ENCODE measurements at regions not wholly inside any gene's neighbourhood (a gene's known extent, or its start where the extent isn't known, plus 50 kb on each side); places are given as distances from the start of the nearest gene placed in this dataset.
A peak's percentile ranks its signal among the peaks of the same experiment; 100 is the strongest.
"Not testable (repeated sequence)": the region's sequence is repeated elsewhere in the genome, so short reads cannot be mapped to it uniquely, and the experiment has no call there.

DNA sequence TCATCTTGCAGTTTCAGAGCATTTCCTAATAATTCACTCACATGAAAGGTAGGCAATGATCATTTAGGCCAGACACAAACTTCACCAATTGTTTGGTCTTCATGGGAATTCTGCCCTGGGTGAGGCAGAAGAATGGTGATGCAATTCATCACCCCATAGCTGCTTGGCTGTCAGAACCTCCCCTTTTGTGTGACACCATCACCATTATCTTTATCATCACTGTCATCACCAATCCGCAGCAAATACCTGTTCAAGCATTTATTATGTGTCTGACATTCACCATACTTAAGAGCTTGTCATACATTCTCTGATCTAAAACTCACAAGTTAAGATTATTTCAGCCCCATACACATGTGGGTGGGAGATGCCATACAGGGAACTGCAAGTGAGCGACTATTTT is 799.5 kb upstream of the LRRN3 start:
- no peak for DNase-seq (ENCODE audit: low spot score)

DNA sequence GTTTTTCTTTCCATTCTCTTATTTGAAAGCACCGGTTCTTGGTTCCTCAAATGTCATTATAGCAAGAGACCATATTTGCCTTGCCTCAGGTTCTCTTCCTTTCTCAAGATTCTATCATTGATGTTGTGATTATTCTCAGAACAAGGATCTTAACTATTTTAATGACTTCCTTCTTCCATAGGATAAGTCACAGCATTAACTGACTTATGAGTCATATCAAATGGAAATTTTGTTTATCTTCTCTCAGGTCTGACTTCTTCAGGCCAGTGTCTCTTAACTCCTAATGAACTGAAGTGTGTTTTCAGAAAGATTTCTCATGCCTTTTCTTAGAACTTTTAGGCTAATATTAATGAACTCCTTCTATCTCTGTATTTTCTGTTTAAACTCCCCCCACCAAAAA is 794.6 kb upstream of the LRRN3 start:
- DNase-seq (ENCODE audit: low spot score): no peak

DNA sequence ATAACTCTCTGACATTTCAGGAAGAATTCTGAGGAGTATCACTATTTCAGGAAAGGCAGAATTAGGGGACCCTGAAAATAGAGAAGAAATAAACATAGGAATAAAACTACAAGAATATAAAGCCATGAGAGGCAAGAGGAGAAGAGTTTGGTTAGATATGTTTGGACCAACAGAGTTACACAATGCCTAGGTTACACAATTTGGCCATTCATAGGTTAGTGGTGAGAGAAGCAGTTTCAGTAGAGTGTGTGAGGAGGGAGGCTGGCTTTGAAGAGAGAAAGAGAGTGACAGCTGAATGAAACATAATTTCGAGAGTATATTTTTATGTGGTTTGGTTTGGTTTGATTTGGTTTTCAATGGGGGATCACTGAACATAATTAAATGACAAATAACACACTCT is 783.2 kb upstream of the LRRN3 start:
- DNase-seq (ENCODE audit: low spot score): no peak

DNA sequence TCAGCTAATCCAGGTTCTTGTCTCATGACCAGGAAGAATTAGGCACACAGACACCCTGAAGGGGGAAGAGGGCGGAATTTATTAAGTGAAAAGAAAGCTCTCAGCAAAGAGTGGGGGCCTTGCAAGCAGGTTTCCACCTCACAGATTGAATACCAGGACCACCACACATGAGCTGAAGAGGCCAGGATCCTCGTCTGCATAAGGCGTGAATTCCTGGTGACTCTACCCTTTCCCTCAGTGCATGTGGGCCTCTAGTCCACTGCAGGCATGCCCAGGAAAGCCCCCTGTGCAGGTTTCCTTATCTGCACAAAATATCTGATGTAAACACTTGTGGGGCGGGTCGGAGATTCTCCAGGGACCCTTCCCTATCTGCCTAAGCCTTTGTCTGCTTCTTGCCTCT is 782.1 kb upstream of the LRRN3 start:
- no peak for DNase-seq (ENCODE audit: low spot score)

DNA sequence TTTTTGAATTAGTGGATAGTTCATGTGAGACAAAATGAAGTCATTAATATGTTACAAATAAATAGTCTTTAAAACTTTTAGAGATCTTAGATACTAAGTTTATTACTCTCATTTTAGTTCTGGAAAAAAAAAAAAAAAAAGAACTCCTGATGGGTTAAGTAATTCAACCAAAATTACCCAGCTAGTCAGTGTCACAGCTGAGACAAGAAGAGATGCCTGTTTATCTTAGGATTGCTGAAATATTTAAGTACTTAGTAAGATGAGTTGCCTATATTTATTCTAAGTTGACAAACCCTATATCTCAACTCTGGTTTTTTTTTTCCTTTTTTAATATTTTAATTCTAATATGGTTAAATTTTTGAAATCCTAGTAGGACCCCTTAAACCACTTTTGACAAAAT is 781.0 kb upstream of the LRRN3 start:
- no peak for DNase-seq (ENCODE audit: low spot score)

DNA sequence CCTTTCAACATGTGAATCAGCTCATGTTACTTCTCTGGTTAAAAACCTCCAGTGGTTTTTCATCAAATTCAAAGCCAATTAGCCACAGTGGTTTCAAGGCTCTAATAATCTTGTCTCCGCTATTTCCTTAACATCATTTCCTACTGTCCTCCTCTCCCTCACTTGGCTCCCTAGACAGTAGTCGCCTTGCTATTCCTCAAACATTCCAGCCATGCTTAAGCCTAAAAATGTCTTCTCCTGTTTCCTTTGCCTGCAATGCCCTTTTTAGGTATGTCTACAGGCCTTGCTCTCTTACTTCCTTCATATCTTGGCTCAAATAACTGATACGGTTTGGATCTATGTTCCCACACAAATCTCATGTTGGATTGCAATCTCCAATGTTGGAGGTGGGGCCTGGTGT is 779.4 kb upstream of the LRRN3 start:
- DNase-seq (ENCODE audit: low spot score): no peak

DNA sequence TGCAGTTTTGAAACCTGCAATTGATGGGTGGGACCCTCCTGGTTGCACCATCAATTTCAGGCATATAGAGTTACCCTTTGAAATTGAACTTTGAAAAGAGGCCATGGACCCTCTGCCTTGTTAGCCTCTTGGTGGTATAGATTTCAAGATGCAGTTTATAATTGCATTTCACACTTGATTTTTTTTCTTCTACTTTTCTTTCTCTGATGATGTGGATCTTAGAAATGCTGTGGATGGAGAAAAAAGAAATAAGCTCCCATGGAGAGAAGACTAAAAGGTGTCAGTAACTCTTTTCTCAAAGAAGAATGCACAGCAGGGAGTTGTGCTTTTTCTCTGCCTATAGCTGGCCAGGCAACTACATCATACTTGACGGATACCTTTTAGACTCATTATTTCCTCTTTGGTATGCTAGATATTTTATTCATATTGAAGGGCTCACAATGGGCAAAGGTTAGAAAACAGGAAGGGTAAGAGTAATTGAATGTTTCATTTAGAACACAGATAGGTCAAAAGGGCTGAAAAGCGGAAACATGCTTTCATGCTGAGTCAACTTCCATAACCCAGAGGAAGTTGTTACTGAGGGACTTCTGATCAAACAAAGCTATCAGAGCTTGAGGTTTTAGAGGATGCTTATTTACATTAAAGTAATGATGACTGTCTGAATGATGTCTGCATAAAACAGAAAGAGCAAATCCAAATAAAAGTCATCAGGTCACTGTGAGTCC is 773.2 kb upstream of the LRRN3 start:
- peak; percentile 79 for DNase-seq (ENCODE audit: low spot score)

DNA sequence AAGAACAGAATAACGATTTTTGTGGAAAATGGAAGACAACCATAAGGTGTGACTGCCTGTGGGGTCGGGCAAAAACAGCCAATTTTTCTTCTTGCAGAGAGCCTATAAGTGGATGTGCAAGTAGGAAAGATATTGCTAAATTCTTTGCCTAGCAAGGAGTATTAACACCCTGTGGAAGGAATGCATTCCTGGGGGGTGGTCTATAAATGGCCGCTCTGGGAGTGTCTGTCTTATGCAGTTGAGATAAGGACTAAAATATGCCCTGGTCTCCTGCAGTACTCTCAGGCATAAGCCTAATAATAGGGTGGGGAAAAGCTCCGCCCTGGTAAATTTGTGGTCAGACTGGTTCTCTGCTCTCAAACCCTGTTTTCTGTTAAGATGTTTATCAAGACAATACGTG is 770.6 kb upstream of the LRRN3 start:
- not testable (repeated sequence) for DNase-seq (ENCODE audit: low spot score)

DNA sequence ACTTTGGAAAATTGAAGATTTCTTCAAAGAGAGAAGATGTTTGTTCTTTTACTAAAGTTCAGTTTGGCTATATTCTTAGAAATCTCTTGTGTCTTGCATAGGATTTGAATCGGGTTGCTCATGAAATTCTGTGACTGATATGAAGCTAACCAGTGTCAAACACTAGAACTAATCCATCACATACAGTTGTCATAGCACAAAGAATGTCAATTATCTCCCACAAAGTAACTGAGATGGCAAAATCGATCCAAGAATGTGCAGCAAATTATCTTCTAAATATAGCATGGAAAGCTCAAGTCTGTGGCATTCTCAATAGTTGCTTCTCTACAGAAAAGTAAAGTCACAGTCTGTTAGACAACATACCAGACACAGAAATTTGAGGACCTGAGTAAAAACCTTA is 768.1 kb upstream of the LRRN3 start:
- DNase-seq (ENCODE audit: low spot score): no peak

DNA sequence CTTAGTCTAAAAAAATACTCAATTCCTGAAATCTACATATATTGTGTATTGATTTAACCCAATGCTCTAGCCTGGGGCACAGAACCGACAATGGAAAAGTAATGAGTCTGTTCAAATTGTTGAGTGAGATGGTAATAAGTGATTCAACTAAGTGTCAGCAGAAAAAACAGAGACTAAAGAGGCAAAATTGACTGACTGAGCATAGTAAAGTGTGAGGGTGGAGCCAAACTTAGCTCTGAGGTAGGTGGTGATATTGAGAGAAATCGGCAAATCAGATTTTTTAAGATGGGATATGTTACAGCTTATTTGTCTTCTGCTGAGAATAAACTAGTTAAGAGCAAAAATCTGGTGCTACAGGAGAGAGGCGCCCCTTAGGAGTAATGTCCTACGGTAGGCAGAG is 764.0 kb upstream of the LRRN3 start:
- DNase-seq (ENCODE audit: low spot score): no peak

DNA sequence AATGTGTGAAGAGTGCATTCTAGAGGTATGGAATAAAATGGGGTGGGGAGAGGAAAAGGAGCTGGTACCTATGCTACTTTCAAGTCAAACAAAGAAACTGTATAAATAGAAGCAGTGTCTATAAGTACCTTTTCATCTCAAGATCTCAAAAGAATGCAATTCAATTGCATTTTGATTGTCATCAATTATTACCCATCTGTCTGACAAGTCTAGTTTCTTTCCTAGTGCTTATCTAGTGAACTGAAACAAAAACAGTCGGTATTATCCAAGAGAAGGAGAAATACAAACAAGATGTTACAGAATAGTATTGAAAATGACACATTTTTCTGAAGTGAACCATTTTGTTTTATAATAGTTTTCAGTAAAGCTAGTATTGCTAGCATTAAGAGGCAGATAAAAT is 754.5 kb upstream of the LRRN3 start:
- DNase-seq (ENCODE audit: low spot score): no peak

DNA sequence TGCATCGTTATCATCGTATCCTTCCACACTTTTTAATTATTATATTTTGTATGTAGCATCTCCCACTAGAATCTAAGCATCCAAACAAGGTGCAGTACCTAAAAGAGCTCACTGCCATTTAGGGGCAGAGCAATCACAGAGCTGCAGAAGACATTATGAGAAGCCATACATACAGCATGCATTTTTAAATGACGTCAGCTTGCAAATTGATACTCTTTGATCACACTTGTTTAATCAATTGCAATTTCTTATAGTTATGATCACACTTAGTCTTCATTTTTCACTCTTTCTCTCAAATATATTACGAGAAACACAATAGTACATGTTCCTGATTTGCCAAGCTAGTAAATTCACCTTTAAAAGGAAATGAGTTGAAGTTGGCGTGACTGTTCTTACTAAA is 753.3 kb upstream of the LRRN3 start:
- no peak for DNase-seq (ENCODE audit: low spot score)

DNA sequence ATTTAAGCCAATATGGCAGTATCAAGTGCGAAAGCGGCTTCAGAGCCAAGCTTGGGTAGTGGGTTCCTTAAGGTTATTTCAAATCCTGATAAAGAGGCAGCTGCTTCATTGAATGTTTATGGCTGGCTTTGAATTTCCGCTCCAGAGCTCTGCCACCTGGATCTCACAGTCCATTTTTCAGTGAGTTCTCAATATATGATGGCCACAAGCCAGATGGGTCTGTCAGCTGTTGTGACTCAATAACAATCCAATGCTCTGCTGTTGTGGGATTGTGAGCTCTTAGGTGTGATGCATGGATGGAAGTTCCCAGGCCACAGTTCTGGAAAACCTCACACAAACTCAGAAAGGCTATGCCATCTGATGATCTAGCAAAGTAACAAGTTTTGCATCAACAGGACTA is 743.8 kb upstream of the LRRN3 start:
- no peak for DNase-seq (ENCODE audit: low spot score)

DNA sequence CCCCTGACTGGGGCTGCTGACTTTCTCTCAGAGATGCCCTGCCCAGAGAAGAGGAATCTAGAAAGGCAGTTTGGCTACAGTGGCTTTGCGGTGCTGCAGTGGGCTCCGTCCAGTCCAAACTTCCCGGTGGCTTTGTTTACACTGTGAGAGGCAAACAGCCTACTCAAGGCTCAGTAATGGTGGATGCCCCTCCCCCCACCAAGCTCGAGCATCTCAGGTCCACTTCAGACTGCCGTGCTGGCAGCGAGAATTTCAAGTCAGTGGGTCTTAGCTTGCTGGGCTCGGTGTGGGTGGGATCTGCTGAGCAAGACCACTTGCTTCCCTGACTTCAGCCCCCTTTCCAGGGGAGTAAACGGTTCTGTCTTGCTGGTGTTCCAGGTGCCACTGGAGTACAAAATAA is 734.5 kb upstream of the LRRN3 start:
- no peak for DNase-seq (ENCODE audit: low spot score)

DNA sequence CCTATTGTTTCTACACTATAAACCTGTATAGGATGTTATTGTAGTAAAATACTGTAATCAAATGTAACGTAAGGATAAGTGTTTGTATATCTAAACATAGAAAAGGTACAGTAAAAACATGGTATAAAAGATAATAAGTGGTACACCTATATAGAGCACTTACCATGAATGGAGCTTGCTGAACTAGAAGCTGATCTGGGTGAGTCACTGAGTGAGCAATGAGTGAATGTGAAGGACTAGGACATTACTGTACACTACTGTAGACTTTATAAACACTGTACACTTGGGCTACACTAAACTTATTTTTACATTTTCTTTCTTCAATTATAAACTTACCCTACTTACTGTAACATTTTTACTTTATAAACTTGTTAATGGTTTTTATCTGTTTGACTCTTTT is 732.9 kb upstream of the LRRN3 start:
- no peak for DNase-seq (ENCODE audit: low spot score)

DNA sequence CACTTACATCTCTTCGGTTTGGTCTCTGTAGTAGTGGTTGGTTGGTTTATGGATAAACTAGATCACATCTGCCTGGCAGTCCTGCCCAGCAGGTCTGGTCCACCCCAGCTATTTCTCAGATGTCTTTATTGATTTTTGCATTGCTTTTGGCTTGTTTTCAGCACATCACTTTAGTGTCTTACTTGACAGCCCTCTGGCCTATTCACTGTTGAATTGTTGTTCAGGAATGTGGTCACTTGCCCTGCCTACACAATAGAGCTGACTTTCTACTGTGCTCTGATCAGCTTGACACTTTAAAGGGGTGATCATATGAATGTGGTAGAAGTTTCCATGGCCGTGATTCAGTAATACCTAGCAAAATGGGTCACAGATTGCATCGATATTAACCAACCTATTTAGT is 719.2 kb upstream of the LRRN3 start:
- no peak for DNase-seq (ENCODE audit: low spot score)

DNA sequence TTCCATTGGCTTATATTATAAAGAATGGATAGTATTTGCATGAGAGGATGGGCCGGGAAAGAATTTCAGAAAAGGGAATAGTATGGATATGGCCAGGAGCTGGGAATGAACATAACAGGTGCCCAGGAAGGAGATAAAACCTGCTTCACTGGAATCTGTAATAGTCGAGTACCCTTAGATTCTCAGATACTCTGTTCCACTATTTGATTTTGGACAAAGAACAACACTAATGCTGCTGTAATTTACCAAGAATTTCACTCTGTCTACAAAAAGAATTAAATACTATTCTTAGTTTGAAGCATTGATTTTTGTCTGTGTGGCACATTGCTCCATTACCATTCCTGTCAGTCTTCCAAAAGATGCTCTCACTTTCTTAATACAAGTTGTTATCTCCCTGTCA is 718.2 kb upstream of the LRRN3 start:
- no peak for DNase-seq (ENCODE audit: low spot score)

DNA sequence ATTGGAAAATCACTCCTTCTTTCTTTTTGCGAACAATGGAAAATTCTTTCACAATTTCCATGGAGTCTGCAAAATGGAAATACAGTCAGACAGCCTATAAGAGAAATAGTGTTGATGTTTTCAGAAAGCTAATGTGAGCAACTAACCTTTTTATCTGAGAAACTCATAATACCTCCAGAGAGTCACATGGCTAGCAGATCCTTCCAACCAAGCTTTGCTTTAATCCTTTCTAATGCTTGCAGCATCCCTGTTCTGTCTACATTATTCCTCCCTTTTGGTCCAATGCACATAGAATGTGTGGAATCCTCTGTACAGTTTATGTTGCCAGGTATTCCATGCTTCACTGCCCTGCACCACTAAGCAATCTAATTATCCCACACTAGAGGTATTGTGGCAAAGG is 717.5 kb upstream of the LRRN3 start:
- DNase-seq (ENCODE audit: low spot score): no peak

DNA sequence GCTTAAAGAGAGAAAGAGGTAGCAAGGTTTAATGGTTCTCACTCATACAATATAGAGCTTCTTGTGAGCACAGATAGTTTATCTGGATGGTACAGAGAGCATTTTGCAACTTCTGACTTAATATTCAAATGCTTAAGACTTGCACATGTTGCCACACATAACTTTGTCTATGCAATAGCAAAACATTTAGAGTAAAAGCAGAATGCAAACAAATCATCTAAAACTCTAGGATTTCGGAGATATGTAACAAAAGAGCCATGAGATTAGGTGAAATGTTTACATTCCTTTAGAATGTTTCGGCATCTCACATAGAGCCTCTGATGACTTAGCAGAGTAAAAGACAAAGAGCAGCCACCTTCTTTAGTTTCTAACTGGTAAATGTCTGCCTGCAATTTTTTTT is 717.1 kb upstream of the LRRN3 start:
- no peak for DNase-seq (ENCODE audit: low spot score)

DNA sequence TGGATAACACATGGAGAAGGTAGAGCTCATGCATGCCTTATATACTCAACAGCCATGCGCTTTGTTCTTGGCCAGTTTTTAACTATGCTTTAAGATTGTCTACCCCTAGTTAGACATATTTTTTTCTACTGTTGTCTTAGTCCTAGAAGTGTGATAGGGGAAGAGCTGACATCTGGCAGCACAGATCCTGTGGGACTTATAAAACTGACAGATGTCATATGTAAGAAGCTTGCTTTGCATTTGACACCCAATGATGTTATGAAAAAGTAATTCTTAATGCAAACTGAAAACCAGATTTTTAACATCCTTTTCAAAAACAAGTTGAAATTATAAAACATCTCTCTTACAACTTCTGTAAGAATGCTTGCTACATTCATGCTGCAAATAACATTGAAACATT is 715.9 kb upstream of the LRRN3 start:
- DNase-seq (ENCODE audit: low spot score): no peak

DNA sequence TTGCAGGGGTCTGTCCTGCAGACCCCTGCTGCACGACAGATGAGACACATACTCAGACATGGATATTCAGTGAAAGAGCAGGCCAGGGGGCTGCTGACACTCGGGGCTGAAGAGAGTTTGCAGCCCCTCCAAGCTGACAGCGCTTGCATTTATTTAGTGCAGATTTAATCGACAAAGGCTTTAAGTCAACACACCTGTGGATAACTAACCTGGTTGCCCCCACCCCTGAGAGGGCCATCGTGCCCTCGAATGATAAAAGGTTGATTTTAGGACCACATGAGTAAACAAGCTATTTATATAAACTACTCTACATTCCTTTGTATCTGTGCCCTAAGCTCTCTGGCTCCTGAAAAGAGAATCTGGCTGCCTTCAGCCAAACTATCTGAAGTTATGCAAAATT is 708.2 kb upstream of the LRRN3 start:
- no peak for DNase-seq (ENCODE audit: low spot score)

DNA sequence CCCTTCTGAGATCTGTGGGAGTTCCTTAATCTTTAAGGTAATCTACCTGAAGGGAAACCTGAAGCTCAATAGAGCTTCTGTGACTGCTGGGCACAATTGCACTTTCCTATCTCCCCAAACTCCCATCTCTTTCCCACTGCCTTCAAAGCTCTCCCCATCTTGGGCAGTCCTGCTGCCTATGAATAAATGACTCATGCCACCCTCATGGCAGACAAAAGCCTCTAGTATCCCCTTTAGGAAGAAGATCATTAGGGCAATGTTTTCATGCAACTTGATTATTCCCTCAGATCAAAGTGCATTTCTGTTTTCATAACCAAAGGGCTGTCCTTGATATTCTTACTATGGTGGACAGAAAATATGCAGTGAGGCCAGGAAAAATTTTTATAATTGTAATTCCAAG is 704.9 kb upstream of the LRRN3 start:
- peak; percentile 69 for DNase-seq (ENCODE audit: low spot score)

DNA sequence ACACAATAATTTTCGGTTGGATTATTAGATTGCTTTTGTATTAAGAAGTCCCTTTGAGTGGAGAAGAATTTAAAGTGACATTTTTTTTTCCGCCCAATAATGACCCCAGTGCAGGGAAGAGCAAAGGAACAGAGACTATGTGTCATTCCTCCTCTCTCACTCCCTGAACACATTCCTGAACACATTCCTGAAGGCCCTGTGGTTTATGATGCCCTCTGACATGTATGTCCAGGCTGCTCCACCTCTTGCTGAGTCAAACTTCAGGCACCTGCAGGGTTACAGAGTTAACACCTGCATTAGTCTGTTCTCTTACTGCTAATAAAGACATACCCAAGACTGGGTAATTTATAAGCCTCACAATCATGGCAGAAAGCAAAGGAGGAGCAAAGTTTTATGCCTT is 704.0 kb upstream of the LRRN3 start:
- peak; percentile 97 for DNase-seq (ENCODE audit: low spot score)

DNA sequence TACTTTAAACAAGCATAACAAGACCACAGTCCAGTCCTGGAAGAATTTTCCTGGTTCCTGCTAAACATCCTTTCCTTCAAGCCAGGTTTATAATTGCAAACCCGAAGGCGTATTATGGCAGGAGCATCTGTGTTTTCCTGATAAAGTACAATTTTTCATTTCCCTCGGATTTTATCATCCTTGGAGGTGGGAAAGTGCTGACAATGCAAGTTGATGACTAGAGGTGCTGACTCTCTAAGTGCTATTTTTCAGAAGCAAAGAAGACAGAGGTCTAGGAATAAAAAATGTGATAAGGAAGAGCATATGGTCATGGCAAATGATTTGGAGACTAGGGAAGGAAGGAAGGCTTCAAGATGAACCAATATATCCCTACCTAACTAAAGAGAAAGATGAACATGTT is 703.2 kb upstream of the LRRN3 start:
- no peak for DNase-seq (ENCODE audit: low spot score)

DNA sequence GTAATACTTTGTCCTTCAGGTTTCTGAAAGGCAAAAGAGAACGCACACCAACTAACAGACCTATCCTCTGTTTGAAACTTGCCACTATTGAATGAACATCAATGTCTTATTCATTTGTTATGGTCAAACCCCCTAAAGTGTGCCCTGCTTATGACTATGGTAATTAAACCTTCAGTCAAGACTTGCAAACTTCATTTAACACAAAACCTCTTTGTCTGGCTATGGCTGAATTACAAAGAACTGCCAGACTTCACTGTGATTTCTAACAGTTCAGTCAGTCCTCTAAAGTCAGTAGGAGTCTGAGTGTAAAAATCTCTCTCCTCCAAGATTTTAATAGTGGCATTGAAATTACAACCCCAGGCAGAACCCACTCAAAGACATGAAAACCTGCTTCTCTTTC is 702.5 kb upstream of the LRRN3 start:
- no peak for DNase-seq (ENCODE audit: low spot score)
